Stimulated activated effector memory CD8-positive, alpha-beta T cell treated with anti-CD3 and anti-CD28 coated beads, Interleukin-12 subunit alpha, Interleukin-12 subunit beta, amount 100 ng/mL, for 72 hours (primary cell): ENCODE measurements at regions not wholly inside any gene's neighbourhood (a gene's known extent, or its start where the extent isn't known, plus 50 kb on each side); places are given as distances from the start of the nearest gene placed in this dataset.

Experiments used
- ATAC-seq: fragments of 150-1000 bp; cut with Tn5 transposase; 2 replicates; pipeline ENCODE4 v1.10.0; 2021
- DNase-seq, 2 donors: peaks; one replicate each; pipeline ENCODE4 v3.0.0; 2021 to 2022; ENCODE audit warnings: low spot score in 2 of 2
- H3K27ac Mint-ChIP-seq: one replicate; pipeline ENCODE4 v1.8.0; 2022; ENCODE audit warnings: mild to moderate bottlenecking, mixed read lengths
- H3K36me3 Mint-ChIP-seq: one replicate; pipeline ENCODE4 v1.8.0; 2022; ENCODE audit warnings: mild to moderate bottlenecking, mixed read lengths
- H3K4me1 Mint-ChIP-seq: one replicate; pipeline ENCODE4 v1.8.0; 2022; ENCODE audit warnings: mixed read lengths
- H3K4me3 Mint-ChIP-seq: one replicate; pipeline ENCODE4 v1.8.0; 2022; ENCODE audit warnings: mild to moderate bottlenecking, mixed read lengths
- H3K9me3 Mint-ChIP-seq: one replicate; pipeline ENCODE4 v1.8.0; 2022; ENCODE audit warnings: mixed read lengths

DNA sequence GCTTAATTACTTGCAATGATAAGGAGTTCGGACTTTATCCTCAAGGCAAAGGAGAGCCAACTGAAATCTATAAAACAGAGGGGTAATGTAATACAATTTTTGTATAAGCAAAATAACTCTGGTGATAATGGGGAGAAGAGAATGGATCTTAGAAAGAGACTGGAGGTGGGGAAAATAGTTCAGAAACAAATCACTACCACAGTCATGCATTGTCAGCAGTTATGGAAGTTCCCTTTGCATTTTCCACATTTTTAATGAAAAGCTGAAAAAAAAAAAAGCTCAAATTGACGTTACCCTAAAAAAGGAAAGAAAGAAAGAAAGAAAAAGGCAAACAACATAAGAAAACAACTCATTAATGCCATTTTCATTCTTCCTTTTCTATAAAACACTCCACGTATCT is 337.6 kb upstream of the HSF2 start:
- H3K4me3 Mint-ChIP-seq: no peak overlapping the region
- H3K27ac Mint-ChIP-seq: no peak overlapping the region
- DNase-seq: no peak
- H3K4me1 Mint-ChIP-seq: no peaks in the 10 kb centered on the region
- no peaks in the 10 kb centered on the region for H3K36me3 Mint-ChIP-seq
- peaks cover 1% of the 10 kb centered on the region for H3K9me3 Mint-ChIP-seq
- ATAC-seq: no peak

DNA sequence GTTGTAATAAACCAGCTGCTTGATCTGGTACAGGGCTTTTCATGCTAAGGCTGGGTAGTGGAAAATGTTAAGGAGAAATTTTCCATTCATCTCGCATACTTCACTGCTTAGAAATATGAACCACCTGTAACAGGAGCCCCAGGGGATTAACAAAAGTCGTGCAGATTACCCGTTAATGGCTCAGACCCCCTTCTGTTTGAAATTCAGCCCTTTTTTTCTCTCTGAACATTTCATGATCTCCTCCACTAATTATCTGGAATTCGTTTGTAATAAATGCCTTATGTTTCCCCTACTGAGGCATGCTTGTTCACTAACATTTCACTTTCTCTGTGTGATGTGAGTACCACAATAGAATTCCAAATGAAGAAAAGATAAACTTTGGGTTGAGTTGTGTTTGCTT is 336.4 kb upstream of the HSF2 start:
- Mint-ChIP-seq H3K27ac (no peak overlapping the region), H3K36me3 (no peaks in the 10 kb centered on the region), H3K9me3 (peaks cover 4% of the 10 kb centered on the region), H3K4me3 (no peak overlapping the region), H3K4me1 (no peaks in the 10 kb centered on the region)
- DNase-seq: no peak
- no peak for ATAC-seq

DNA sequence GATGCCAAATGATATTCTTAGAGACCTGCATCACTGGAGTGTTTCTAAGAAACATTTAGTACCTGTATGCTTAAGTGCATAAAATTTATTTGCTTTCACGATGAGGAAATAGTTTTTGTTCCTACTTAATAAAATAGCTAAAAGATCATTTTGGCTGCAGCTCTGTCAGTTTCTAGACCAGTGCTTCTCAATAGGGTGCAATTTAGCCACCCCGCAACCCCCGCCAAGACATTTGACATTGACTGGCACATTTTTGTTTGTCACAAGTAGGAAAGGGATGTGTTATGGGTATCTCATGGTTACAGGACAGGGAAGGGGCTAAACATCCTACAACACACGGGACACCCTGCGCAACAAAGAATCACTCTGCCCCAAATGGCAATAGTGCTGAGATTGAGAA is 335.7 kb upstream of the HSF2 start:
- Mint-ChIP-seq H3K36me3 (no peaks in the 10 kb centered on the region), H3K4me3 (no peak overlapping the region), H3K9me3 (peaks cover 4% of the 10 kb centered on the region), H3K27ac (no peak overlapping the region), H3K4me1 (no peaks in the 10 kb centered on the region)
- ATAC-seq (no peak), DNase-seq (no peak)

DNA sequence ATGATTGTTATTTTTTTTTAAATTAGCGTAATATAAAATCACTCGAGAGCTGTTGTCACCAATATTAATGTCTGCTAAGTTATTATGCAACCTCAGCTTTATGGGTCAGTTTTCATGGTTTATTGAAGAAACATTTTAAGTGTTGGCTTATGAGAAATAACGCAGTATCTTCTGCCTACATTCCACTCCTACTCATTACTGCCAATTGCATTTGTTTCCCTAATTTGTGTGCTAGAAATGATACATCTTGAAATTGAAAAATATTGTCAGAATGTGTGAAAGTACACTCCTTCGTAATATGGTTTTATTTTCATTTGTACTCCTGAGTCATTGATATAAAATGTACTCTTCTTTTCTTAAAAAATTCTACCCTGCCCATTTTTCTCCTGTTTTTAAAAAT is 333.3 kb upstream of the HSF2 start:
- Mint-ChIP-seq H3K36me3 (no peaks in the 10 kb centered on the region), H3K27ac (no peak overlapping the region), H3K4me1 (no peaks in the 10 kb centered on the region), H3K9me3 (peaks cover 4% of the 10 kb centered on the region), H3K4me3 (no peak overlapping the region)
- DNase-seq (no peak), ATAC-seq (no peak)

DNA sequence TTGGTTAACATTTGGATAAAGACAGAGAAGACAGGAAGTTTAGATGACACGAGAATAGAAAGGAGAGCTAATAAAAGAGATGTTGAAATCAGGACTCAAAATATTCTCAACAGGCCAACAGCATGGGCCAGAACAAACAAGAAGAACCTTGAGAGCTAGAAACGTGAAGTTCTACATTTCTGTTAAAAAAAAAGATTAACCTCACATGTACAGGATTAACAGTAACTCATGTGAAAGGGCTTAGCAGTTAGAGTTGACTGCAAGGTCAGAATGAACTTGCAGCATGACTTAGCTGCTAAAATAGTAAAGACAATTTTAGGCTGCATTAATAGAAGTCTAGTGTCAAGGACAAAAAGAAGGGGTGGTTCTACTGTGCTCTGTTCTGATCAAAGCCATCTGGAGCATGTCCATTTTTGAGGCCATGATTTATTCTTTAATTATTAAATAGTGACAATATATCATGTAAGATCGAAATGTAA is 331.1 kb upstream of the HSF2 start:
- Mint-ChIP-seq H3K36me3 (no peaks in the 10 kb centered on the region), H3K27ac (no peak overlapping the region), H3K9me3 (peaks cover 4% of the 10 kb centered on the region), H3K4me3 (no peak overlapping the region), H3K4me1 (no peaks in the 10 kb centered on the region)
- DNase-seq (no peak), ATAC-seq (no peak)

DNA sequence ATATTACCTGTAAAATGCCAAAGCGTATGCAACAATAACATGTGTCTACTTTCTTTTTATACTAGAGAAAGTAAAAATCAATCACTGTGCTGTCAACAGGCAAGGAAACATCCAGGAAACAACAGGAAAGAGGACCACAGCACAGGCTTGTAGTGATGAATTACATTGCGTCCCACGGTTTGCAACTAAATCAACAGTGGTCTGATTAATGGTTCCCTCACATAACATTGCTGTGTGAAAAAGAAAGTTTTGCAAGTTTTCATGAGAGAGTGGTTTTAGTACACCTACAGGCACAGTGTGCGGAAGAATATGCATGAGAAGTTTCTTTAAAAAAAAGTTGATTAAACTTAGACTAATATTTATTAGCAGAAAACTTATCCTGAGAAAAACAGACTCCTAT is 329.5 kb upstream of the HSF2 start:
- H3K9me3 Mint-ChIP-seq: peaks cover 4% of the 10 kb centered on the region
- DNase-seq: no peak
- H3K4me1 Mint-ChIP-seq: no peaks in the 10 kb centered on the region
- H3K4me3 Mint-ChIP-seq: no peak overlapping the region
- H3K27ac Mint-ChIP-seq: no peak overlapping the region
- no peaks in the 10 kb centered on the region for H3K36me3 Mint-ChIP-seq
- no peak for ATAC-seq

DNA sequence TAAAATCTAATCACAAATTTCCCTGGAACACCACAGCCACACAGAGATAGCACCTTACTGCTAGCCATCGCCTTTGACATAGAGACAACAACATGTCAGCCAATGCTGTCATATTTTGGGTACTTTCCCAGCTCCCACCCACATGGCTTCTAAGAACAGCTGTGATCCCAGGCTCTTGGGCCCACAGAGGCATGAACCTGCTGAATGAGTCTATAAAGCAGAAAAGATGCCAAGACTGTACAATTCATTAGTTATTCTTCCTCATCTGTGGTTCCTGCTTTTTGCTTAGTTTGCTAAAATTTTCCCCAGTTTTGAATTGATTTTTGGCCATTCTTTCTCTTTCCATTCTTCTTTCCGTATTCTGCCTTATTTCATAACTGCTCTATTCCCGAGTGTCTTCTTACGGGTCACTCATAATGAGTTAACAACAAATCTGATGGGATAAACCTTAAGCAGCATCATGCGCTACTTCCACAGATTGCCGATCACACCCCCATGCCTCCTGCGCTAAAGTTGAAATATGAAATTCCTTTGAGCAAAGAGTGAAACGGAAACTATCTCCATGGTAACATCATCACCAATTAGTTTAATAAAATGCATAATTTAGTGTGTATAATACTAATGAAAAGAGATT is 327.3 kb upstream of the HSF2 start:
- DNase-seq (no peak), ATAC-seq (no peak)
- H3K36me3 Mint-ChIP-seq: no peaks in the 10 kb centered on the region
- H3K4me1 Mint-ChIP-seq: no peaks in the 10 kb centered on the region
- H3K9me3 Mint-ChIP-seq: peaks cover under 1% of the 10 kb centered on the region
- no peak overlapping the region for H3K4me3 Mint-ChIP-seq
- no peak overlapping the region for H3K27ac Mint-ChIP-seq

DNA sequence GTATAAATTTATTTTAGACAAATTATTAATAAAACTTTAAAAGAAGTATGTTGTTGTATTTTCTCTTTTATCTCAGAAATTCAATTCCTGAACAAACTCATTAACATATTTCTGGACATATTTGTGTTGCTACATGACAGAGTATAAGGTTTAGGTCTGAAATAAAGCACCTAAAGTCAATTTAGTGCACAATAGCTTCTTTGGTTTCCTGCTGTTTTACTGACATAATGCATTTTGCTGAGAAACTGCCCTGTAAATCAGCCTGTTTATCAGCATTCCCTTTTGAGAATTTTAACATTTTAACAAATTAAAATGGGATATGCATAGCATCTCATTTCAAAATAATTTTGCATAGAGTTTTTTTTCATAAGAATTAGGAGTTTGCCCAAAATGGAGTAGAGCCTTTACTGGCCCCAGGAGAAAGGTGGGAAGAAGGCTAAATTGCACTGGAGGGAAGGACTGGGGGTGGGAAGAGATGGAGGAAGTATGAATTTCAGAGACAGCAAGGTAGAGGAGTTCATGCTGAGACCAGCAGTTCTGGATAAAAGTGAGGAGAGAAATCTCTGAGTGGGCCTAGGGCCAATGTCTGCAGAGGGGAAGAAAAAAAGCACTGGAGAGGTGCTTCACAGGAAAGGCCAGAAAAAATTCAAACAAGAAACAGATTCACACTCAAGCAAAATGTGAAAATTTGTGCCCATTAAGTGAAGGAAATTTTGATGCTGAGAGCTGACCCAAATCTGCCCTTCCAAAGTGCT is 324.2 kb upstream of the HSF2 start:
- Mint-ChIP-seq H3K36me3 (no peaks in the 10 kb centered on the region), H3K4me1 (no peaks in the 10 kb centered on the region), H3K9me3 (no peaks in the 10 kb centered on the region), H3K4me3 (no peak overlapping the region), H3K27ac (no peak overlapping the region)
- ATAC-seq (no peak), DNase-seq (no peak)

DNA sequence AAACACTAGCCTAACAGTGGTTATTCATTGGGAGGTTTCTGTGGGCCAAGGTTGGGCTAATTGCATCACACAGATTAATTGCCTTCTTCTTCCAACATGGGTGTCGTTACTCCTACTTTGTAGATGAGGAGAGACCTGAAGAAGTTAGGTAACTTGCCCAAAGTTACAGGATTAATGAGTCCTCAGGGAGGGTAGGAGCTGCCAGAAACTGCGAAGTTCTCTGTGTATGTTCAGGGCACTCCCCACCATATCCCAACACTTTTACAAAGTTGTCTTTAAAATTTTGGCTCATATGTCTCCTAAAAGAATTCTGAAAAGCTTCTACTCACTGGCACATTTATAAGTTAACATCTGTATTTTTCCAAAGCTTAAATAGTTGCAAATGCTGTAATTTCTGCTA is 323.5 kb upstream of the HSF2 start:
- ATAC-seq: no peak
- Mint-ChIP-seq H3K27ac (no peak overlapping the region), H3K36me3 (no peaks in the 10 kb centered on the region), H3K4me1 (no peaks in the 10 kb centered on the region), H3K9me3 (no peaks in the 10 kb centered on the region), H3K4me3 (no peak overlapping the region)
- DNase-seq: no peak

DNA sequence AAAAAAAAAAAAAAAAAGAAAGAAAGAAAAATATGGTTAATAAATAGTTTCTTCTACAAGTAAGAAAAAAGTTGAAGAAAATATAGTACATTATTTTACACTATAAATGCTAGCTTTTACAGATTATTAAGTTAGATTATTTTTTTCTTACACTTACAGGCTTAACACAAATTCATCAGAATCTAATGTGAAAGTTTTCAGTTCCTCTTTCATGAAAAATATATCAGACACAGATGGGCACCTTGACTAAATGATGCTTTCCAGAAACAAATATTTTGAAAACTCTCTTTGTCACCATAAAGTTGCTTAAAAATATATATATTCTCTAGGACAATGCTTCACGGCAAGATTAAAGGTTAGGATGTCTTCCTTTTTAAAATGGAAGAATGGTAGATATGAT is 321.8 kb upstream of the HSF2 start:
- DNase-seq (no peak), ATAC-seq (no peak)
- no peak overlapping the region for H3K27ac Mint-ChIP-seq
- H3K4me1 Mint-ChIP-seq: no peaks in the 10 kb centered on the region
- no peaks in the 10 kb centered on the region for H3K36me3 Mint-ChIP-seq
- H3K9me3 Mint-ChIP-seq: peaks cover 4% of the 10 kb centered on the region
- H3K4me3 Mint-ChIP-seq: no peak overlapping the region

DNA sequence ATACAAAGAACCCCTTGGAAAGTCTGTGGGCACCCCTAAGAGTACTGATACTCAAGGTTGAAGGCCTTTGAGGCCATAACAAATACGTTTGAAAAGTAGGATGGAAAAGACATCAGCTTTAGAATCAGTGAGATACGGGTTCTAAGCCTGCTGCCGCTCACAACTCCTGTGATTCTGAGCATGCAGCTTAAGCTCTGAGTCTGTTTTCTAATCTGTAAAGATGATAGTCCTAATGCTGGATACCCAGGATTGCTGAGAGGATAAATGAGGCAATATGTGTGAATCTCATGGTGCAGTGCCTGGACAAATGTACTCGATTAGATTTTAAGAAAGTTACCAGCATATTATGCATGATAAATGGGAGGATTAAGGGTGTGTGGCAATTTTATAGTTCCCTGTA is 321.0 kb upstream of the HSF2 start:
- ATAC-seq (no peak), DNase-seq (no peak)
- no peaks in the 10 kb centered on the region for H3K4me1 Mint-ChIP-seq
- H3K36me3 Mint-ChIP-seq: no peaks in the 10 kb centered on the region
- no peak overlapping the region for H3K27ac Mint-ChIP-seq
- peaks cover 4% of the 10 kb centered on the region for H3K9me3 Mint-ChIP-seq
- H3K4me3 Mint-ChIP-seq: no peak overlapping the region

DNA sequence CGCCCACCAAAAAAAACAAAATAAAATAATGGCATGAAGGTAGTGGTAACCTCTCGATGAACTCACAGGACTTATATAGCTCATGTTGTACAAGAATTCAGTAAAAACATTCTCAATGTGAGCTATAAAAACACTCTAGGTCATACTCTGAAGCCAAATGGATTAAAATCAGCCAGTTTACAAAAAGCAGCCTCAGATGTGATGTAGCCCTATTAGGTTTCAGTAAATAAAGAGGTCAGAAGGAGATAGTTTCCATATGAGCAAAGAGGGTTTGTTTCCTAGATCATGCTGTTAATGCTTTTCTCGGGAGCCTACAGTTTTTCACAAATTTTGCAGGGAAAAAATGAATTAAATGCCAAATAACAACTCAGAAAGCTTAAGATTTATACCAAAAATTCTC is 319.5 kb upstream of the HSF2 start:
- ATAC-seq (no peak), DNase-seq (no peak)
- H3K4me3 Mint-ChIP-seq: no peak overlapping the region
- H3K27ac Mint-ChIP-seq: no peak overlapping the region
- peaks cover 4% of the 10 kb centered on the region for H3K9me3 Mint-ChIP-seq
- no peaks in the 10 kb centered on the region for H3K4me1 Mint-ChIP-seq
- H3K36me3 Mint-ChIP-seq: no peaks in the 10 kb centered on the region

DNA sequence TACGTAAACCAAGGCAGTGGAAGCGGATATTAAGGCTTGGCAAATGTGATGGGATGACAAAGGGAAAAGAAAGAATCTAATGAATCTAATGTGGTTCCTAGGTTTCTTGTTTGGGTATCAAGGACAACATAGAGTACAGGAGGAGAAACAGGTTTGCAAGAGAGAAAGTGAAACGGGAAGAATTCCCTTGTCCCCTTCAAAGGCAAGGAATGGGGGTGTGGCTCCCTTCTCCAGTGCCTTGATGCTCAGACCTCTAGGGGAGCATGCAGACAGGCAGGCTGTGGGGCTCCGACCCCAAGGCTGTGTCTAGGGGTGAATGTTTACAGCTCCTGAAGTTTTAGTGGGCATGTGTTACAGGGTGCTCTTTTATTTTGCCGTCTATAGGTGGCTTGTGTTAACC is 317.5 kb upstream of the HSF2 start:
- no peaks in the 10 kb centered on the region for H3K4me1 Mint-ChIP-seq
- H3K27ac Mint-ChIP-seq: no peak overlapping the region
- DNase-seq (no peak), ATAC-seq (no peak)
- no peaks in the 10 kb centered on the region for H3K36me3 Mint-ChIP-seq
- H3K4me3 Mint-ChIP-seq: no peak overlapping the region
- peaks cover 4% of the 10 kb centered on the region for H3K9me3 Mint-ChIP-seq

DNA sequence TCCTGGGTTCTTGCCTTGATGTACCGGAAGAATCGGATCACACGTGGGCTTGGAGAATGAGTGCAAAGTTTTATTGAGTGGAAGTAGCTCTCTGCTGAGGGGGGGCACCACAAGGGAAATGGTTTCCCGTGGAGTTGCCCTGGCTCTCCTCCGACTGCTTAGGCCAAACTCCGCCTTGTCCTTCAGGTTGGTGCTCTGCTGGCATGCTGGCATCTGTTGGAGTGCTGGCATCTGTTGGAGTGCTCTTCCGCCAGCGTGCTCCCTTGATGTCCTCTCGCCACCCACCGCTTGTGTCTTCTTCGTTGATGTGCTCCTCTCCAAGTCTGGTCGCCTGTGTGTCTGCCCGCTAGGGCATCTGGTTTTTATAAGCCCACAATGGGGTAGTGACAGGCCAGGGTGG is 317.1 kb upstream of the HSF2 start:
- Mint-ChIP-seq H3K36me3 (no peaks in the 10 kb centered on the region), H3K4me1 (no peaks in the 10 kb centered on the region), H3K4me3 (no peak overlapping the region), H3K9me3 (peaks cover 4% of the 10 kb centered on the region), H3K27ac (no peak overlapping the region)
- ATAC-seq (no peak), DNase-seq (no peak)

DNA sequence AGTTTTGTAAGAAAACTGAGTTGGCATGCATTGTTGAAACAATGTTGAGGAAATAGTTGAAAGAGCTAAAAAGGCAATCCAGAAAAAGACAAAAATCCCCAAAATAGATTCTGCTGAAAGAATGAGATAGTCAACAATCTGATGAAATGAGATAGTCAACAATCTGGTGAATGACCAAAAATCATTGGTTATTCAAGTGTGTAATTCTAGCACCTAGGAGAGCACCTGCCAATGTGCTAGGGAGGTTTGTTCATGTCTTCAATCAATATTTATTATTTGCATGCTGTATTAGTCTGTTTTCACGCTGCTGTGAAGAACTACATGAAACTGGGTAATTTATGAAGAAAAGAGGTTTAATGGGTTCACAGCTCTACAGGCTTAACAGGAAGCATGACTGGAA is 307.1 kb upstream of the HSF2 start:
- no peak overlapping the region for H3K4me3 Mint-ChIP-seq
- no peak overlapping the region for H3K27ac Mint-ChIP-seq
- DNase-seq: no peak
- ATAC-seq: no peak
- H3K9me3 Mint-ChIP-seq: peaks cover 5% of the 10 kb centered on the region
- H3K4me1 Mint-ChIP-seq: no peaks in the 10 kb centered on the region
- no peaks in the 10 kb centered on the region for H3K36me3 Mint-ChIP-seq

DNA sequence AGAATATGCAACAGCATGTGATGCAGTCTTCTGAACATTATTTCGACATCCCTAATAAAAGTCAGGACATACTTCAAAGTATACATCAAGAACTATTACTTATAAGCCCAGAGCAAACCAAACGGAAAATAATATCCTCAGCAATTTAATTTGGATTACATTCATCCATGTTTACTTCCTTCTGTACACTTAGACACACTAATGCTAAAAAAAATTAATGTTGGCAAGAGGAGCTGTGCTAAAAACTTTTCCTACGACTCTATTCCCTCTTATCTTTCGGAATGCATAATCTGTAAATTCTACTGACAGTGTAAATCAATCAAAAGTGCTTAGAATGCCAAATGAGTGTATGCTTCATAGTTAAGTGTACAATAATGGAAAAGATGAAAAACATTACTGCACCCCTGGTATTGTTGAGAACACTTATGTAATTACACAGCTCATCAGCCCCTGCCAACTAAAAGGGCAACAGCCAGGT is 301.2 kb upstream of the HSF2 start:
- DNase-seq (no peak), ATAC-seq (no peak)
- Mint-ChIP-seq H3K9me3 (peaks cover 4% of the 10 kb centered on the region), H3K27ac (no peak overlapping the region), H3K36me3 (no peaks in the 10 kb centered on the region), H3K4me3 (no peak overlapping the region), H3K4me1 (no peaks in the 10 kb centered on the region)
